Astrocyte (in vitro differentiated cells and primary cell): ENCODE measurements at regions not wholly inside any gene's neighbourhood (a gene's known extent, or its start where the extent isn't known, plus 50 kb on each side); places are given as distances from the start of the nearest gene placed in this dataset.

ENCODE experiments used
- DNase-seq: peaks from one replicate; pipeline ENCODE4 v3.0.0-alpha.2; 2010; ENCODE audit warnings: low read depth
- FAIRE-seq: peaks from 2 replicates; lab custom pipeline; 2011; peaks lifted over from hg19 to GRCh38; lab: Jason Lieb, UNC
- H2AFZ ChIP-seq: 2 replicates; pipeline ENCODE4 v1.6.0; 2012; ENCODE audit warnings: low read depth, low read length, inconsistent platforms
- H3K27ac ChIP-seq: 2 replicates; pipeline ENCODE4 v1.5.1; 2011; ENCODE audit warnings: low read depth, low read length, inconsistent platforms
- H3K27me3 ChIP-seq: 2 replicates; pipeline ENCODE4 v1.6.0; 2011; ENCODE audit warnings: low read length, inconsistent platforms; ENCODE audit not compliant: insufficient read depth
- H3K36me3 ChIP-seq: 2 replicates; pipeline ENCODE4 v1.5.1; 2011; ENCODE audit warnings: low read length, inconsistent platforms; ENCODE audit not compliant: insufficient read depth
- H3K4me1 ChIP-seq: 2 replicates; pipeline ENCODE4 v1.5.1; 2011; ENCODE audit warnings: low read length, inconsistent platforms; ENCODE audit not compliant: insufficient read depth
- H3K4me2 ChIP-seq: 2 replicates; pipeline ENCODE4 v1.6.0; 2012; ENCODE audit warnings: low read length, inconsistent platforms
- H3K4me3 ChIP-seq: 2 replicates; pipeline ENCODE4 v1.5.1; 2011; ENCODE audit warnings: low read depth, mild to moderate bottlenecking, low read length, inconsistent platforms; ENCODE audit not compliant: insufficient read depth
- H3K79me2 ChIP-seq: 2 replicates; pipeline ENCODE4 v1.6.0; 2012; ENCODE audit warnings: mild to moderate bottlenecking, low read length, inconsistent platforms; ENCODE audit not compliant: insufficient read depth
- H3K9ac ChIP-seq: 2 replicates; pipeline ENCODE4 v1.6.0; 2012; ENCODE audit warnings: mild to moderate bottlenecking, low read length, inconsistent platforms
- H3K9me3 ChIP-seq: 2 replicates; pipeline ENCODE4 v1.5.1; 2012; ENCODE audit warnings: low read depth, mild to moderate bottlenecking, low read length, inconsistent platforms; ENCODE audit not compliant: insufficient read depth
- H4K20me1 ChIP-seq: 2 replicates; pipeline ENCODE4 v1.6.0; 2012; ENCODE audit warnings: low read length, inconsistent platforms; ENCODE audit not compliant: insufficient read depth
- H3K27ac Mint-ChIP-seq: one replicate; pipeline ENCODE4 v1.8.0; 2021; ENCODE audit warnings: mild to moderate bottlenecking, mixed read lengths; ENCODE audit not compliant: unreplicated experiment
- H3K27me3 Mint-ChIP-seq: one replicate; pipeline ENCODE4 v1.8.0; 2021; ENCODE audit warnings: low read depth, mixed read lengths; ENCODE audit not compliant: unreplicated experiment
- H3K36me3 Mint-ChIP-seq: one replicate; pipeline ENCODE4 v1.8.0; 2021; ENCODE audit warnings: low read depth, mixed read lengths; ENCODE audit not compliant: unreplicated experiment
- H3K4me1 Mint-ChIP-seq: one replicate; pipeline ENCODE4 v1.8.0; 2021; ENCODE audit warnings: low read depth, mixed read lengths; ENCODE audit not compliant: unreplicated experiment
- H3K4me3 Mint-ChIP-seq: one replicate; pipeline ENCODE4 v1.8.0; 2021; ENCODE audit warnings: mild to moderate bottlenecking, moderate library complexity, mixed read lengths; ENCODE audit not compliant: unreplicated experiment
- H3K9me3 Mint-ChIP-seq: one replicate; pipeline ENCODE4 v1.8.0; 2021; ENCODE audit warnings: mild to moderate bottlenecking, mixed read lengths; ENCODE audit not compliant: unreplicated experiment
- EZH2 ChIP-seq: IDR thresholded peaks from 2 replicates; pipeline ENCODE4 v1.6.1; 2012; ENCODE audit warnings: mild to moderate bottlenecking, low read length, inconsistent platforms; ENCODE audit not compliant: insufficient read depth
- TF ChIP-seq, protein P1 (sequence below): IDR thresholded peaks from 2 replicates; pipeline ENCODE4 v1.5.1; 2011; ENCODE audit warnings: low read depth, mild to moderate bottlenecking, inconsistent platforms, low read length, moderate library complexity; ENCODE audit not compliant: insufficient read depth

DNA sequence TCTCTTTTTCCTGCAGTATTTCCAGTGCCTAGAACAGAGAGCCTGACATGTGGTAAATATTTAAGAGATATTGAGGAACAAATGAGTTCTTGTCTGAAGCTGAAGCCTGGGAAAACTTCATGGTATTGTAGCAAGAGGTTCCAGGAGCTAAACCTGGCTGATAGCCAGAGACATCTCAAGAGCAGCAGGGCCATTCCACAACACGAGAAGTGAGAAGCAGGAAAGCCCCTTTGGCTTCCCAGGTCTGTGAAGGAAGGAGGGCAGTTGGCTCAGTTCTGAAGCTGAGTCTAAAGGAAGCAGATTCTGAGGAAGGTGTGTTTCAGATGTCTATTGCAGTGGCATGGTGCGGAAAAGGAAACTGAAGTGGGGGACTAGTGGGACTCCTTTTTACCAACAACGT lies 63.8 kb upstream of the FAM204A start:
- DNase-seq (no peak), FAIRE-seq (no peak)
- H3K27ac ChIP-seq, result no peak overlapping the region
- TF ChIP-seq, protein P1, sequence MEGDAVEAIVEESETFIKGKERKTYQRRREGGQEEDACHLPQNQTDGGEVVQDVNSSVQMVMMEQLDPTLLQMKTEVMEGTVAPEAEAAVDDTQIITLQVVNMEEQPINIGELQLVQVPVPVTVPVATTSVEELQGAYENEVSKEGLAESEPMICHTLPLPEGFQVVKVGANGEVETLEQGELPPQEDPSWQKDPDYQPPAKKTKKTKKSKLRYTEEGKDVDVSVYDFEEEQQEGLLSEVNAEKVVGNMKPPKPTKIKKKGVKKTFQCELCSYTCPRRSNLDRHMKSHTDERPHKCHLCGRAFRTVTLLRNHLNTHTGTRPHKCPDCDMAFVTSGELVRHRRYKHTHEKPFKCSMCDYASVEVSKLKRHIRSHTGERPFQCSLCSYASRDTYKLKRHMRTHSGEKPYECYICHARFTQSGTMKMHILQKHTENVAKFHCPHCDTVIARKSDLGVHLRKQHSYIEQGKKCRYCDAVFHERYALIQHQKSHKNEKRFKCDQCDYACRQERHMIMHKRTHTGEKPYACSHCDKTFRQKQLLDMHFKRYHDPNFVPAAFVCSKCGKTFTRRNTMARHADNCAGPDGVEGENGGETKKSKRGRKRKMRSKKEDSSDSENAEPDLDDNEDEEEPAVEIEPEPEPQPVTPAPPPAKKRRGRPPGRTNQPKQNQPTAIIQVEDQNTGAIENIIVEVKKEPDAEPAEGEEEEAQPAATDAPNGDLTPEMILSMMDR, result no peak
- no peak for TF ChIP-seq EZH2
- H3K9me3 ChIP-seq, result no peaks in the 10 kb centered on the region
- no peaks in the 10 kb centered on the region for H4K20me1 ChIP-seq
- H3K4me3 Mint-ChIP-seq, result no peak overlapping the region
- H3K27ac Mint-ChIP-seq, result no peak overlapping the region
- H3K9ac ChIP-seq, result no peak overlapping the region
- H2AFZ ChIP-seq, result no peak overlapping the region
- H3K4me3 ChIP-seq, result no peak overlapping the region
- H3K27me3 ChIP-seq, result peaks cover 2% of the 10 kb centered on the region
- no peak overlapping the region for H3K4me2 ChIP-seq
- no peaks in the 10 kb centered on the region for H3K9me3 Mint-ChIP-seq
- H3K79me2 ChIP-seq, result no peaks in the 10 kb centered on the region
- H3K4me1 ChIP-seq, result no peaks in the 10 kb centered on the region
- peaks cover 5% of the 10 kb centered on the region for H3K27me3 Mint-ChIP-seq
- peaks cover 5% of the 10 kb centered on the region for H3K4me1 Mint-ChIP-seq
- no peaks in the 10 kb centered on the region for H3K36me3 Mint-ChIP-seq
- no peaks in the 10 kb centered on the region for H3K36me3 ChIP-seq

DNA sequence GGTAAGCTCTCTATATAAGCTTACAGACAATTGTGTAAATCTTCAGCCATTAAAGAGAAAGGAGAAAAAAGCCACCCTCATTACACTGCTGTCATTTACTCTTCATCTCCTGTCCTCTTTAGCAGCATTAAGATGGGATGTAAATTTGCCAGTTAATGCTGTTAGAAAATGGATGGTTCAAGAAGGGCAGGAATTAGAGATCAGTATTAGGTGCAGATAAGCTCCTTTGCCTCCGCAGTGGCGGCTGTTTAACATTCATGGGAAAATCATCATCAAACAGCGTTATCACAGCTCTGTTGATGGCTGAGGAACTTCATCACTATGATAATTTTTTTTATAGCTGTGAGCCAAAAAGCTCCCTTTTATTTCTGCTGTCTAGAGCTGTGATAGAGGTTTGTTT lies 61.8 kb upstream of the FAM204A start:
- H3K36me3 ChIP-seq, result no peaks in the 10 kb centered on the region
- no peaks in the 10 kb centered on the region for H3K79me2 ChIP-seq
- Mint-ChIP-seq H3K9me3 (no peaks in the 10 kb centered on the region), H3K27ac (no peak overlapping the region), H3K4me3 (no peak overlapping the region), H3K27me3 (peaks cover 2% of the 10 kb centered on the region), H3K4me1 (peaks cover 3% of the 10 kb centered on the region), H3K36me3 (no peaks in the 10 kb centered on the region)
- H3K27ac ChIP-seq, result no peak overlapping the region
- no peak overlapping the region for H3K9ac ChIP-seq
- no peaks in the 10 kb centered on the region for H3K9me3 ChIP-seq
- no peak overlapping the region for H3K4me3 ChIP-seq
- TF ChIP-seq, protein P1, result no peak
- no peak for TF ChIP-seq EZH2
- H3K27me3 ChIP-seq, result peaks cover 2% of the 10 kb centered on the region
- DNase-seq, result no peak
- no peak for FAIRE-seq
- no peaks in the 10 kb centered on the region for H3K4me1 ChIP-seq
- no peak overlapping the region for H3K4me2 ChIP-seq
- H4K20me1 ChIP-seq, result no peaks in the 10 kb centered on the region
- no peak overlapping the region for H2AFZ ChIP-seq

DNA sequence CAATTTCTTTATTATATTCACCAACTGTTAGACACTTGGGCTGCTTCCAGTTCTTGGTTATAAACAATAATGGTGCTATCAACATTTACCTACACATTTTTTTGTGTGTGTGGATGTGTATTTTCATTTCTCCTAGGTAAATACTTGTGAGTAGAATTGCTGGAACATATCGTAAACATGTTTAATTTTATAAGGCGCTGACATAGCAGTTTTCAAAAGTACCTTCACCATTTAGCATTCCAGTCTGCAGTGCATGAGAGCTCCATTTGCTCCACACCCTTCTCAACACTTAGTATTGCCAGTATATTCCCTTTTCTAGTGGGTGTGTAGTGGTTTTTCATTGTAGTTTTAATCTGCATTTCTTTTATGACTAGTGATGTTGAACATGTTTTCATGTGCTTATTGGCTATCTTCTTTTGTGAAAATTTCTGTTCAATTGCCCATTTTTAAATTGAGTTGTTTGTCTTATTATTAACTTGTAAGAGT lies 59.6 kb upstream of the FAM204A start:
- Mint-ChIP-seq H3K9me3 (no peaks in the 10 kb centered on the region), H3K36me3 (no peaks in the 10 kb centered on the region), H3K27ac (no peak overlapping the region), H3K27me3 (peaks cover 5% of the 10 kb centered on the region), H3K4me1 (peaks cover 3% of the 10 kb centered on the region), H3K4me3 (no peak overlapping the region)
- no peak for FAIRE-seq
- H4K20me1 ChIP-seq, result no peaks in the 10 kb centered on the region
- no peaks in the 10 kb centered on the region for H3K79me2 ChIP-seq
- H3K9me3 ChIP-seq, result no peaks in the 10 kb centered on the region
- H3K4me3 ChIP-seq, result no peak overlapping the region
- no peaks in the 10 kb centered on the region for H3K36me3 ChIP-seq
- no peak for TF ChIP-seq EZH2
- TF ChIP-seq, protein P1, result no peak
- no peak overlapping the region for H3K27ac ChIP-seq
- H3K4me2 ChIP-seq, result no peak overlapping the region
- no peak overlapping the region for H2AFZ ChIP-seq
- H3K4me1 ChIP-seq, result no peaks in the 10 kb centered on the region
- no peak overlapping the region for H3K9ac ChIP-seq
- no peak for DNase-seq
- H3K27me3 ChIP-seq, result peaks cover 2% of the 10 kb centered on the region
